ENCODE measurements at regions not wholly inside any gene's neighbourhood (a gene's known extent, or its start where the extent isn't known, plus 50 kb on each side); places are given as distances from the start of the nearest gene placed in this dataset.
"Not testable (repeated sequence)": the region's sequence is repeated elsewhere in the genome, so short reads cannot be mapped to it uniquely, and the experiment has no call there.

GRCh38 chr21:22138297-22139016 lies 1140.2 kb downstream of the NCAM2 start:
- in situ Hi-C loops (cut with MboI; ENCODE audit: low sequenced_read_pairs), result no loop called here

- in situ Hi-C loops (cut with MboI; ENCODE audit: low sequenced_read_pairs), result no loop called here
Observed at GRCh38 chr21:22145545-22145944, 1147.3 kb downstream of the NCAM2 start.

GRCh38 chr21:22154579-22155274 lies 1156.5 kb downstream of the NCAM2 start:
- in situ Hi-C loops (cut with MboI; ENCODE audit: low sequenced_read_pairs), result no loop called here

- in situ Hi-C loops (cut with MboI; ENCODE audit: low sequenced_read_pairs), result no loop called here
Observed at GRCh38 chr21:22164912-22165311, 1166.7 kb downstream of the NCAM2 start.

GRCh38 chr21:22174746-22175145 lies 1176.5 kb downstream of the NCAM2 start:
- in situ Hi-C loops (cut with MboI; ENCODE audit: low sequenced_read_pairs), result no loop called here

- in situ Hi-C loops (cut with MboI; ENCODE audit: low sequenced_read_pairs), result no loop called here
Observed at GRCh38 chr21:22189278-22189677, 1191.1 kb downstream of the NCAM2 start.

- in situ Hi-C loops (cut with MboI; ENCODE audit: low sequenced_read_pairs), result no loop called here
Observed at GRCh38 chr21:22191581-22191980, 1193.4 kb downstream of the NCAM2 start.

GRCh38 chr21:22192766-22193165 lies 1194.6 kb downstream of the NCAM2 start:
- in situ Hi-C loops (cut with MboI; ENCODE audit: low sequenced_read_pairs), result no loop called here

GRCh38 chr21:22194986-22195385 lies 1196.8 kb downstream of the NCAM2 start:
- in situ Hi-C loops (cut with MboI; ENCODE audit: low sequenced_read_pairs), result not testable (repeated sequence)

GRCh38 chr21:22200378-22201092 lies 1202.3 kb downstream of the NCAM2 start:
- in situ Hi-C loops (cut with MboI; ENCODE audit: low sequenced_read_pairs), result no loop called here

- in situ Hi-C loops (cut with MboI; ENCODE audit: low sequenced_read_pairs), result no loop called here
Observed at GRCh38 chr21:22201126-22201525, 1202.9 kb downstream of the NCAM2 start.

GRCh38 chr21:22201669-22202068 lies 1203.5 kb downstream of the NCAM2 start:
- in situ Hi-C loops (cut with MboI; ENCODE audit: low sequenced_read_pairs), result no loop called here

- in situ Hi-C loops (cut with MboI; ENCODE audit: low sequenced_read_pairs), result no loop called here
Observed at GRCh38 chr21:22209304-22209700, 1211.1 kb downstream of the NCAM2 start.

- in situ Hi-C loops (cut with MboI; ENCODE audit: low sequenced_read_pairs), result no loop called here
Observed at GRCh38 chr21:22211943-22212342, 1213.7 kb downstream of the NCAM2 start.

- in situ Hi-C loops (cut with MboI; ENCODE audit: low sequenced_read_pairs), result no loop called here
Observed at GRCh38 chr21:22223385-22223784, 1225.2 kb downstream of the NCAM2 start.

- in situ Hi-C loops (cut with MboI; ENCODE audit: low sequenced_read_pairs), result no loop called here
Observed at GRCh38 chr21:22224261-22224660, 1226.1 kb downstream of the NCAM2 start.

- in situ Hi-C loops (cut with MboI; ENCODE audit: low sequenced_read_pairs), result no loop called here
Observed at GRCh38 chr21:22225299-22225698, 1227.1 kb downstream of the NCAM2 start.

GRCh38 chr21:22231013-22231412 lies 1232.8 kb downstream of the NCAM2 start:
- in situ Hi-C loops (cut with MboI; ENCODE audit: low sequenced_read_pairs), result no loop called here

- in situ Hi-C loops (cut with MboI; ENCODE audit: low sequenced_read_pairs), result no loop called here
Observed at GRCh38 chr21:22235866-22236590, 1237.8 kb downstream of the NCAM2 start.

GRCh38 chr21:22244516-22244915 lies 1246.3 kb downstream of the NCAM2 start:
- in situ Hi-C loops (cut with MboI; ENCODE audit: low sequenced_read_pairs), result no loop called here

GRCh38 chr21:22250355-22250754 lies 1252.1 kb downstream of the NCAM2 start:
- in situ Hi-C loops (cut with MboI; ENCODE audit: low sequenced_read_pairs), result no loop called here

All from HL-60/S4 (cell line).